Activated CD4-positive, alpha-beta memory T cell treated with anti-CD3 and anti-CD28 coated beads for 36 hours (primary cell): ENCODE measurements at regions not wholly inside any gene's neighbourhood (a gene's known extent, or its start where the extent isn't known, plus 50 kb on each side); places are given as distances from the start of the nearest gene placed in this dataset.
"Not testable (repeated sequence)": the region's sequence is repeated elsewhere in the genome, so short reads cannot be mapped to it uniquely, and the experiment has no call there.

Experiments used
- CTCF ChIA-PET: fragments of 350-600 bp; sonication (Branson Sonifier 250); formaldehyde crosslinking; loops from one replicate; lab custom pipeline; 2021; ENCODE audit warnings: antibody characterized with exemption, inconsistent platforms; lab: Charles Lee
- POLR2A ChIA-PET: fragments of 350-600 bp; sonication (Branson Sonifier 250); formaldehyde crosslinking; loops from one replicate; lab custom pipeline; 2021; ENCODE audit warnings: antibody characterized with exemption; lab: Charles Lee
- DNase-seq: peaks from one replicate; pipeline ENCODE4 v3.0.0-alpha.2; 2020
- H3K27ac Mint-ChIP-seq: one replicate; pipeline ENCODE4 v1.8.0; 2021; ENCODE audit warnings: mixed read lengths
- H3K27me3 Mint-ChIP-seq: one replicate; pipeline ENCODE4 v1.8.0; 2021; ENCODE audit warnings: mixed read lengths
- H3K36me3 Mint-ChIP-seq: one replicate; pipeline ENCODE4 v1.8.0; 2021; ENCODE audit warnings: mixed read lengths
- H3K4me1 Mint-ChIP-seq: one replicate; pipeline ENCODE4 v1.8.0; 2021; ENCODE audit warnings: low read depth, mixed read lengths
- H3K4me3 Mint-ChIP-seq: one replicate; pipeline ENCODE4 v1.8.0; 2021; ENCODE audit warnings: mild to moderate bottlenecking, mixed read lengths
- H3K9me3 Mint-ChIP-seq: one replicate; pipeline ENCODE4 v1.8.0; 2021; ENCODE audit warnings: mixed read lengths
- intact Hi-C: fragments of 100-400 bp; cut with micrococcal nuclease; formaldehyde crosslinking; loops from one replicate; pipeline ENCODE4 v1.15.1; 2023

DNA sequence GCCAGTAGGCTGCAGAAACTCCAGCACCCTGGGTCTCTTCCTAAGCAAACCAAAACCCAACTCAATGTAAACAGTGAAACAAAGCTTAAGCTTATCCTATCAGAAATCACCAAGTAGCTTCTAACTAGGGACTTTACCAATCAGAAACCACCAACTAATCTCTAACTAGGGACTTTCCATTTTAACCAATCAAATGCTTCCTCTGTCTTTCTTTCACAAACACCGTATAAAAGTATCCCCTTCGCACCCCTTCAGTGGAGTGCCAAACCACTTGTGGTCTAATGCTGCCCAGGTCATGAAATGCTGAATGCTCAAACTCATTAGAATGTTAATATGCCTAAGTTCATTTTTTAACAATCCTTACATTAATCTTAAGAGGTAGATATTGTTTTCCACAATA, 250.5 kb upstream of the DUSP10 start:
- Mint-ChIP-seq H3K4me1 (peaks cover 38% of the 10 kb centered on the region), H3K36me3 (no peaks in the 10 kb centered on the region), H3K9me3 (no peaks in the 10 kb centered on the region), H3K27me3 (peaks cover 2% of the 10 kb centered on the region), H3K4me3 (no peak overlapping the region), H3K27ac (no peak overlapping the region)
- CTCF ChIA-PET: interaction anchor here (1.1 to 1.2 kb wide), 2 partner anchors 17 to 32 kb away, joined by 3 to 4 read pairs; no protein-coding TSS in a partner anchor
- DNase-seq: no peak
- POLR2A ChIA-PET: no interaction called here
- intact Hi-C loops: loop anchor here (10.0 kb wide), 3 partner anchors 462 to 652 kb away; no protein-coding TSS in a partner anchor

- Mint-ChIP-seq H3K4me1 (peaks cover 38% of the 10 kb centered on the region), H3K27me3 (peaks cover 2% of the 10 kb centered on the region), H3K4me3 (no peak overlapping the region), H3K9me3 (no peaks in the 10 kb centered on the region), H3K36me3 (no peaks in the 10 kb centered on the region), H3K27ac (no peak overlapping the region)
- ChIA-PET POLR2A (no interaction called here), CTCF (interaction anchor here (0.7 kb wide), 1 partner anchor 464 kb away, joined by 3 read pairs; no protein-coding TSS in a partner anchor)
- DNase-seq: no peak
- intact Hi-C loops: loop anchor here (10.0 kb wide), 3 partner anchors 464 to 654 kb away; no protein-coding TSS in a partner anchor
Measured at GRCh38 chr1:221991221-221991620, 249.3 kb upstream of the DUSP10 start.

DNA sequence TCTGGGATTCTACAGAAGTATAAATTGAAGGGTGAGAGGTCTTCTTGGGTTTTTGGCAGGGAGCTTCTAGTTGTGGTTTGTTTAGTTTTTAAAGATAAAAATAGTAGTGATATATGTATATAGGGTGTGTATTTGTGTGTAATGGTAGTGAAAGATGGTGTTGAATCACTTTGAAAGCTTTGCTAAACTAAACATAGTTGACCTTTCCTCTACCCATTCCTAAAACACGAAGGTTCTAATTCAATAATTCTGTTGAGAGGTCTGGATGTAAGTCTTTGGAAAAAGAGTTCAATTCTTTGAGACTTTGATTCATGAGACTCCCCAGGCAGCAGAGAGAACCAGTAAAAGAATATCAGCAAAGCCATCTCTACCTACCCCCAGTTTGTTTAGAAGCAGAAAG, 247.9 kb upstream of the DUSP10 start:
- H3K9me3 Mint-ChIP-seq: no peaks in the 10 kb centered on the region
- peaks cover 28% of the 10 kb centered on the region for H3K4me1 Mint-ChIP-seq
- POLR2A ChIA-PET: interaction anchor here (0.5 kb wide), 1 partner anchor 892 kb away, joined by 3 read pairs; no protein-coding TSS in a partner anchor
- CTCF ChIA-PET: no interaction called here
- no peak overlapping the region for H3K4me3 Mint-ChIP-seq
- no peaks in the 10 kb centered on the region for H3K36me3 Mint-ChIP-seq
- H3K27ac Mint-ChIP-seq: no peak overlapping the region
- DNase-seq: no peak
- intact Hi-C loops: loop anchor here (10.0 kb wide), 3 partner anchors 465 to 655 kb away; no protein-coding TSS in a partner anchor
- peaks cover 4% of the 10 kb centered on the region for H3K27me3 Mint-ChIP-seq

- peaks cover 4% of the 10 kb centered on the region for H3K27me3 Mint-ChIP-seq
- no peak overlapping the region for H3K27ac Mint-ChIP-seq
- ChIA-PET POLR2A (no interaction called here), CTCF (no interaction called here)
- no peak overlapping the region for H3K4me3 Mint-ChIP-seq
- peaks cover 18% of the 10 kb centered on the region for H3K4me1 Mint-ChIP-seq
- no peaks in the 10 kb centered on the region for H3K9me3 Mint-ChIP-seq
- DNase-seq: no peak
- H3K36me3 Mint-ChIP-seq: no peaks in the 10 kb centered on the region
- intact Hi-C loops: no loop called here
Measured at GRCh38 chr1:221988829-221989228, 246.9 kb upstream of the DUSP10 start.

GRCh38 chr1:221987860-221988520, 246.1 kb upstream of the DUSP10 start:
- ChIA-PET POLR2A (no interaction called here), CTCF (no interaction called here)
- Mint-ChIP-seq H3K27ac (no peak overlapping the region), H3K27me3 (peaks cover 9% of the 10 kb centered on the region), H3K9me3 (no peaks in the 10 kb centered on the region), H3K4me3 (no peak overlapping the region), H3K36me3 (no peaks in the 10 kb centered on the region), H3K4me1 (peaks cover 12% of the 10 kb centered on the region)
- intact Hi-C loops: no loop called here
- no peak for DNase-seq

- CTCF ChIA-PET: interaction anchor here (1.2 kb wide), 1 partner anchor 719 kb away, joined by 6 read pairs; no protein-coding TSS in a partner anchor
- Mint-ChIP-seq H3K36me3 (no peaks in the 10 kb centered on the region), H3K4me3 (no peak overlapping the region), H3K4me1 (no peaks in the 10 kb centered on the region), H3K9me3 (no peaks in the 10 kb centered on the region), H3K27me3 (peaks cover 7% of the 10 kb centered on the region), H3K27ac (no peak overlapping the region)
- POLR2A ChIA-PET: no interaction called here
- intact Hi-C loops: no loop called here
- DNase-seq: no peak
Measured at GRCh38 chr1:221983444-221983843, 241.6 kb upstream of the DUSP10 start.

DNA sequence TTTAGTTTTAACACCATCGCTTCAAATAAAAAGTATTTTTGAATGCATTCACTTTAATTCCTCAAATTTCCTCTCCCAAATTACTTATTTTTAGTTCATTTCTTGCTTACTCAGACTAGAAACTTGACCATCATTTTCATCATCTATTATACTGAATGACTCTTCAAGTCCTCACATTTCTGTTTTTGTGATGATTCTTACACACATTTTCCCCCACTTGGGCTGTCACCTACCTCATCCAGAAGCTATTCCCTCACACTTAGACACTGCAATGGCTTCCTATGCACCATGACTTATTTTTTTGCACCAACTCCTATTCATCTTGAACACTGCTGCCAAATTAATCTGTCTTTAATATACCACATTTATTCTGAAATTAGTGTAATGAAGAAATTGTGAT, 239.6 kb upstream of the DUSP10 start:
- Mint-ChIP-seq H3K9me3 (no peaks in the 10 kb centered on the region), H3K27me3 (peaks cover 7% of the 10 kb centered on the region), H3K4me1 (no peaks in the 10 kb centered on the region), H3K4me3 (no peak overlapping the region), H3K36me3 (no peaks in the 10 kb centered on the region), H3K27ac (no peak overlapping the region)
- POLR2A ChIA-PET: no interaction called here
- intact Hi-C loops: no loop called here
- CTCF ChIA-PET: interaction anchor here (0.6 kb wide), 1 partner anchor 444 kb away, joined by 3 read pairs; no protein-coding TSS in a partner anchor
- DNase-seq: no peak

DNA sequence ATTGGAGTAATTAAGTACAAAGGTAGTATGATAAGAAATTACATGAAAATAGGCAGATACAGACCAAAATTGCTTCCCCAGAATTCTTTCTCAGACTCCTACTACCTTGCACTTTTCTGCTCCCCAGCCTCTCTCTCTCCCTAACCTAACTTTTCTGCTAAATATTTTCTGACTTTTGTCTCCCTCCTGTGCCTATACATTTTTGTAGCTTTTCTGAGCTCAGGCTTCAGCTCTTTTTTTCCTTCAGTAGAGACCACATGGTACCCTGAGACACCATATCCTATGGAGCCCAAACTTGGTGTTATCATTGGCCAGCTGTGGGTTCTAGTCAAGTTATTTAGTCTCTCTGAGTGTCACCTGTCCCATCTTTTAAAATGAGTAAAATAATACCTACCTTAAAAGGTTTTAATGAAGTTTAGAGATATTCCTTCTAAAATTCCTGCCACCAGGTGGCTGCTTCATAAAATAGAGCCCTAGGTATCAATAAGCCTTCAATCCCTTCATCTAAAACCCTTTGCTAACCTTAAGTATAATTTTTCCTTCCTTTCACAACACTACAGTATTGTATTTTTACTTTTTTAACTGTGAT, 237.6 kb upstream of the DUSP10 start:
- no peaks in the 10 kb centered on the region for H3K36me3 Mint-ChIP-seq
- peaks cover 5% of the 10 kb centered on the region for H3K27me3 Mint-ChIP-seq
- H3K4me1 Mint-ChIP-seq: no peaks in the 10 kb centered on the region
- ChIA-PET POLR2A (no interaction called here), CTCF (interaction anchor here (1.0 kb wide), 1 partner anchor 53 kb away, joined by 3 read pairs; no protein-coding TSS in a partner anchor)
- H3K27ac Mint-ChIP-seq: no peak overlapping the region
- H3K4me3 Mint-ChIP-seq: no peak overlapping the region
- DNase-seq: no peak
- intact Hi-C loops: no loop called here
- no peaks in the 10 kb centered on the region for H3K9me3 Mint-ChIP-seq

GRCh38 chr1:221978631-221979334, 236.9 kb upstream of the DUSP10 start:
- H3K4me1 Mint-ChIP-seq, H3K27me3 Mint-ChIP-seq, H3K9me3 Mint-ChIP-seq, H3K36me3 Mint-ChIP-seq, H3K27ac Mint-ChIP-seq, DNase-seq, H3K4me3 Mint-ChIP-seq, intact Hi-C loops, POLR2A ChIA-PET: not testable (repeated sequence)
- CTCF ChIA-PET: interaction anchor here (1.0 kb wide), 1 partner anchor 53 kb away, joined by 3 read pairs; no protein-coding TSS in a partner anchor

DNA sequence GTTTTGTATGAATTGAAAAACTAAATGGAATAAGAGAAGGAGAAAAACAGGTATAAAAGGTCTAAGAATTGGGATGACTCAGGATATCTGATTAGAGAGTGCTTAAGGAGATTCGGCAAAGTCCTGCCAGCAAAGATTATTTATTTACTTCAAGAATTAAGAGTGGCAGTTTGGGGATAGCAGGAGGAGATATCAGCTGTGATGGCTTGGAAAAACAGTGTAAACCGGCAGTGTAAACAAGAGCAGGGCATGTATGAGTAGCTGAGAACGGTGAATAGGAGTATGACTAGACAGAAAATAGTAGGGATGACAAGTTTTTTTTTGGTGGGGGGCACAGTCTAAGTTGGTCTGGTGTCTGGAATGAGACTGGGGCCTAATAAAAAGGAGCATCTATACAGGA, 231.9 kb upstream of the DUSP10 start:
- CTCF ChIA-PET, POLR2A ChIA-PET, H3K4me1 Mint-ChIP-seq, H3K27ac Mint-ChIP-seq, DNase-seq, H3K9me3 Mint-ChIP-seq, H3K27me3 Mint-ChIP-seq, intact Hi-C loops, H3K36me3 Mint-ChIP-seq, H3K4me3 Mint-ChIP-seq: not testable (repeated sequence)

DNA sequence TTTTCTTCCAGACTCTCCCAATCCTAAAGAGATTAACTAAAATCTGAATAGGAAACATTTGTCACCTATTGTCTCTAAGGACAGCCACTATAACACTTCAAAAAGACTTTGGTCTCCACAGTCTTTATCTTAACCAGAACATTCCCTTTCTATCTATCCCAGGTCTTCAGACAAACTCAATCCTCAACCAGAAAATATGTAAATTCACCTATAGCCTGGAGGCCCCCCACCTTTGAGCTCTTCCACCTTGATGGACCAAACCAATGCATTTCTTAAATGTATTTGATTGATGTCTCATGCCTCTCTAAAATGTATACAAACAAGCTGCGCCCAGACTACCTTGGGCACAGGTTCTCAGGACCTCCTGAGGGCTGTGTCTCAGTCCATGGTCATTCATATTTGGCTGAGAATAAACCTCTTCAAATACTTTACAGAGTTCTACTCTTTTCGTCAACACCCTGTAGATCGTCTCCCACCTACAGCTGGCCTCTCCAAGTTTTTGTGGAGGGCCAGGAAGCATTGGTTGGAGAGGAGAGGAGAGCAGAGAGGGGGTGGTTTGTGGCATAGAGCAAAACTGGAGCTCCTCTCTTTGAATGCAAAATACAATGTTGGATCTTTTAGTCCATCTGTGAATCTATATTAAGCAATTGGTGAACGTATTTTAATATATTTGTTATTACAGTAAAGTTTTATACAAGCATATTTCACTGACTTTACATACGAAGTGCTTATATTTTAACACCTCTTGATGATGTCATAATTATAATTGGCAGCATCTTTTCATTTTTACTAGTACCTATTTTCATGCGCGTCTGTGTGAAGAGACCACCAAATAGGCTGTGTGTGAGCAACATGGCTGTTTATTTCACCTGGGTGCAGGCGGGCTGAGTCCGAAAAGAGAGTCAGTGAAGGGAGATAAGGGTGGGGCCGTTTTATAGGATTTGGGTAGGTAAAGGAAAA, 230.7 kb upstream of the DUSP10 start:
- ChIA-PET CTCF (no interaction called here), POLR2A (no interaction called here)
- Mint-ChIP-seq H3K27ac (no peak overlapping the region), H3K27me3 (no peaks in the 10 kb centered on the region), H3K4me1 (no peaks in the 10 kb centered on the region), H3K4me3 (no peak overlapping the region), H3K9me3 (no peaks in the 10 kb centered on the region), H3K36me3 (no peaks in the 10 kb centered on the region)
- intact Hi-C loops: no loop called here
- no peak for DNase-seq
